K562 (cell line): ENCODE measurements at regions not wholly inside any gene's neighbourhood (a gene's known extent, or its start where the extent isn't known, plus 50 kb on each side); places are given as distances from the start of the nearest gene placed in this dataset.

Source experiments
- ATAC-seq: fragments of 200-7000 bp; cut with Tn5 transposase; 3 replicates; pipeline ENCODE4 v1.9.1; 2020; ENCODE audit warnings: moderate library complexity
- BruUV-seq: library from RNA; stranded (reverse); fragments of 400-500 nt; replicated peaks from 2 replicates; lab custom pipeline; 2021; lab: Mats Ljungman, UMichigan
- CTCF ChIA-PET: fragments of 300-600 bp; formaldehyde crosslinking; extraction: SDS; loops from one replicate; lab custom pipeline; 2021; ENCODE audit warnings: low intra/inter-chr PET ratio; lab: Yijun Ruan, JAX
- POLR2A ChIA-PET: fragments of 300-600, 350-650 bp; sonication (Branson Sonifier 250); formaldehyde crosslinking; extraction: SDS; loops from one replicate; lab custom pipeline; 2021; ENCODE audit warnings: antibody characterized with exemption, inconsistent platforms; lab: Yijun Ruan, JAX
- DNase-seq, 4 experiments: peaks; one replicate each; pipeline versions ENCODE4 v3.0.0 to v3.0.0-alpha.2; 2011 to 2018; ENCODE audit warnings: low spot score in 3 of 4, mixed read lengths in 3 of 4; ENCODE audit errors: extremely low read depth in 1 of 4
- FAIRE-seq: peaks from 2 replicates; lab custom pipeline; 2011; peaks lifted over from hg19 to GRCh38; lab: Jason Lieb, UNC
- H2AFZ ChIP-seq: 2 replicates; pipeline ENCODE4 v1.6.0; 2011; ENCODE audit warnings: low read depth, low read length, control low read depth, inconsistent platforms
- H3K27ac ChIP-seq: fragments of 200-600 bp; 3 replicates; pipeline ENCODE4 v1.8.0; 2011; ENCODE audit warnings: low read depth, mild to moderate bottlenecking, control low read depth, inconsistent platforms, low read length, moderate library complexity, mixed read lengths; ENCODE audit errors: extremely low read depth
- H3K27me3 ChIP-seq, 2 experiments: fragments of 300-600 bp in 1 of 2; 2 replicates in 1 of 2; 3 replicates in 1 of 2; pipeline versions ENCODE4 v1.6.0 to v1.8.0; 2011; ENCODE audit warnings: inconsistent platforms in 2 of 2, low read length in 2 of 2, mild to moderate bottlenecking in 1 of 2, mixed read lengths in 1 of 2, moderate library complexity in 1 of 2; ENCODE audit not compliant: control insufficient read depth in 2 of 2, insufficient read depth in 2 of 2
- H3K36me3 ChIP-seq: fragments of 300-600 bp; 3 replicates; pipeline ENCODE4 v1.8.0; 2011; ENCODE audit warnings: mild to moderate bottlenecking, low read length, inconsistent platforms; ENCODE audit not compliant: control insufficient read depth, insufficient read depth
- H3K4me1 ChIP-seq, 2 experiments: fragments of 200-600 bp in 1 of 2; replicated peaks in 1 of 2; 2 replicates in 1 of 2; 3 replicates in 1 of 2; pipeline versions ENCODE4 v1.5.1 to v1.8.0; 2011; ENCODE audit warnings: inconsistent platforms in 2 of 2, low read length in 2 of 2, mild to moderate bottlenecking in 1 of 2, mixed read lengths in 1 of 2, moderate library complexity in 1 of 2; ENCODE audit not compliant: control insufficient read depth in 2 of 2, insufficient read depth in 2 of 2
- H3K4me2 ChIP-seq: 2 replicates; pipeline ENCODE4 v1.6.1; 2011; ENCODE audit warnings: low read length, control low read depth, inconsistent platforms, mixed read lengths; ENCODE audit not compliant: insufficient read depth
- H3K4me3 ChIP-seq: fragments of 200-600 bp; sonication (generic), shearing (Covaris generic); 2 replicates; pipeline ENCODE4 v1.5.1; 2016; ENCODE audit warnings: control low read depth, inconsistent platforms
- H3K79me2 ChIP-seq: fragments of 200-600 bp; 3 replicates; pipeline ENCODE4 v1.8.0; 2011; ENCODE audit warnings: low read length, inconsistent platforms; ENCODE audit not compliant: control insufficient read depth, insufficient read depth
- H3K9ac ChIP-seq, 2 experiments: 2 replicates each; pipeline versions ENCODE4 v1.6.0 to v1.6.1; 2011; ENCODE audit warnings: low read depth in 2 of 2, low read length in 2 of 2, control low read depth in 1 of 2, inconsistent platforms in 1 of 2, mild to moderate bottlenecking in 1 of 2, mixed read lengths in 1 of 2; ENCODE audit not compliant: insufficient read depth in 1 of 2
- H3K9me1 ChIP-seq: one replicate; pipeline ENCODE4 v1.6.0; 2011; ENCODE audit warnings: inconsistent platforms, mild to moderate bottlenecking, low read length, moderate library complexity; ENCODE audit not compliant: control insufficient read depth, insufficient read depth
- H3K9me3 ChIP-seq: replicated peaks from 2 replicates; pipeline ENCODE4 v1.5.1; 2011; ENCODE audit warnings: low read depth, low read length, inconsistent platforms; ENCODE audit not compliant: control insufficient read depth, insufficient read depth
- H4K20me1 ChIP-seq: replicated peaks from 2 replicates; pipeline ENCODE4 v1.6.1; 2011; ENCODE audit warnings: low read length, inconsistent platforms, mixed read lengths; ENCODE audit not compliant: control insufficient read depth, insufficient read depth
- CHD1 ChIP-seq: fragments of 200-600 bp; sonication (generic); IDR thresholded peaks from one replicate; pipeline ENCODE4 v1.6.1; 2012; ENCODE audit warnings: mild to moderate bottlenecking, moderate library complexity, low read length, inconsistent platforms
- GTF2F1 ChIP-seq: IDR thresholded peaks from 2 replicates; pipeline ENCODE4 v1.6.1; 2011; ENCODE audit warnings: low read depth, low read length, improper control_type of control experiment
- HIVEP1 ChIP-seq: fragments of 250-450 bp; sonication (Bioruptor Pico); IDR thresholded peaks from 2 replicates; pipeline ENCODE4 v1.4.0; 2020; ENCODE audit warnings: mild to moderate bottlenecking
- PCBP1 ChIP-seq: fragments of 200-400 bp; formaldehyde crosslinking; IDR thresholded peaks from 2 replicates; pipeline ENCODE4 v1.6.1; 2018; ENCODE audit warnings: mild to moderate bottlenecking, low read depth, low read length; ENCODE audit not compliant: poor library complexity, severe bottlenecking
- POLR3A ChIP-seq: IDR thresholded peaks from 2 replicates; pipeline ENCODE4 v1.6.1; 2011; ENCODE audit warnings: borderline replicate concordance, mild to moderate bottlenecking, moderate library complexity; ENCODE audit not compliant: insufficient read length, insufficient read depth; ENCODE audit errors: extremely low read depth
- RAD21 ChIP-seq, 2 experiments: fragments of 250-450 bp in 1 of 2; fragments of 450-650 bp in 1 of 2; sonication (Bioruptor Pico) in 1 of 2; formaldehyde crosslinking in 1 of 2; IDR thresholded peaks in 1 of 2; conservative IDR thresholded peaks in 1 of 2; 2 replicates each; pipeline versions ENCODE4 v1.4.0 to v1.8.0; 2020 to 2022; ENCODE audit warnings: mild to moderate bottlenecking in 2 of 2, moderate library complexity in 1 of 2
- SFPQ ChIP-seq: fragments of 200-400 bp; formaldehyde crosslinking; IDR thresholded peaks from 2 replicates; pipeline ENCODE4 v1.6.1; 2017; ENCODE audit warnings: mild to moderate bottlenecking, low read depth, low read length, moderate library complexity
- ZFPM2 ChIP-seq: fragments of 250-450 bp; sonication (Bioruptor Pico); IDR thresholded peaks from 2 replicates; pipeline ENCODE4 v1.5.1; 2022; ENCODE audit warnings: mild to moderate bottlenecking
- in situ Hi-C: fragments of 300-500 bp; cut with MboI; formaldehyde crosslinking; loops from 4 replicates; pipeline ENCODE4 v1.15.0; 2018; ENCODE audit warnings: inconsistent platforms, mixed read lengths
- intact Hi-C: fragments of 100-400 bp; cut with micrococcal nuclease; formaldehyde crosslinking; loops from 2 replicates; pipeline ENCODE4 v1.14.2; 2022
- TF ChIP-seq, protein P1 (sequence below): IDR thresholded peaks from 2 replicates; pipeline ENCODE4 v1.6.1; 2012; ENCODE audit warnings: low read depth, low read length, improper control_type of control experiment, borderline replicate concordance
- TF ChIP-seq, protein P2 (sequence below): sonication (generic); formaldehyde crosslinking; IDR thresholded peaks from 2 replicates; pipeline ENCODE4 v1.8.0; 2023; ENCODE audit warnings: mild to moderate bottlenecking, missing genetic modification reagents

DNA sequence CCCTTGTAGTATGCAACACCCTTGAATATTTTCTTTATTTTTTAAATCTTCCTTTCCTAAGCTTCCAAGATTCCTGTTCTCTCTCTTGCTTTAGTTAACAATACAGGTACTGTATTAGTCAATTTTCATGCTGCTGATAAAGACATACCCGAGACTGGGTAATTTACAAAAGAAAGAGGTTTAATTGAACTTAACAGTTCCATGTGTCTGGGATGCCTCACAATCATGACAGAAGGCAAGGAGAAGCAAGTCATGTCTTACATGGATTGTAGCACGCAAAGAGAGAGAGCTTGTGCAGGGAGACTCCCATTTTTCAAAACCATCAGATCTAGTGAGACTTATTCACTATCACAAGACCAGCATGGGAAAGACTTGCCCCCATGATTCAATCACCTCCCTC, 1024.3 kb downstream of the PCDH9 start (continued):
- no peak for TF ChIP-seq SFPQ
- TF ChIP-seq POLR3A = no peak
- TF ChIP-seq PCBP1 = no peak
- no peak for TF ChIP-seq CHD1
- no peak for TF ChIP-seq GTF2F1
- TF ChIP-seq, protein P1, sequence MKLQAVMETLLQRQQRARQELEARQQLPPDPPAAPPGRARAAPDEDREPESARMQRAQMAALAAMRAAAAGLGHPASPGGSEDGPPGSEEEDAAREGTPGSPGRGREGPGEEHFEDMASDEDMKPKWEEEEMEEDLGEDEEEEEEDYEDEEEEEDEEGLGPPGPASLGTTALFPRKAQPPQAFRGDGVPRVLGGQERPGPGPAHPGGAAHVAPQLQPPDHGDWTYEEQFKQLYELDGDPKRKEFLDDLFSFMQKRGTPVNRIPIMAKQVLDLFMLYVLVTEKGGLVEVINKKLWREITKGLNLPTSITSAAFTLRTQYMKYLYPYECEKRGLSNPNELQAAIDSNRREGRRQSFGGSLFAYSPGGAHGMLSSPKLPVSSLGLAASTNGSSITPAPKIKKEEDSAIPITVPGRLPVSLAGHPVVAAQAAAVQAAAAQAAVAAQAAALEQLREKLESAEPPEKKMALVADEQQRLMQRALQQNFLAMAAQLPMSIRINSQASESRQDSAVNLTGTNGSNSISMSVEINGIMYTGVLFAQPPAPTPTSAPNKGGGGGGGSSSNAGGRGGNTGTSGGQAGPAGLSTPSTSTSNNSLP = no peak
- TF ChIP-seq ZFPM2 (CRISPR knock-in tag) = no peak
- TF ChIP-seq HIVEP1 = no peak

GRCh38 chr13:66200555-66200954, 1029.6 kb downstream of the PCDH9 start:
- Histone ChIP-seq H3K79me2 (no peaks in the 10 kb centered on the region), H3K36me3 (no peaks in the 10 kb centered on the region), H4K20me1 (no peaks in the 10 kb centered on the region), H3K27ac (no peak overlapping the region), H2AFZ (no peak overlapping the region), H3K9me3 (no peaks in the 10 kb centered on the region), H3K4me1 (no peaks in the 10 kb centered on the region), H3K4me3 (no peak overlapping the region), H3K27me3 (no peaks in the 10 kb centered on the region), H3K4me2 (no peak overlapping the region), H3K9ac (no peak overlapping the region), H3K9me1 (no peaks in the 10 kb centered on the region)
- ATAC-seq (no peak), FAIRE-seq (no peak), DNase-seq (no peak)
- no TSS peak for BruUV-seq
- in situ Hi-C loops = no loop called here
- ChIA-PET CTCF (no interaction called here), POLR2A (no interaction called here)
- TF ChIP-seq, protein P2, sequence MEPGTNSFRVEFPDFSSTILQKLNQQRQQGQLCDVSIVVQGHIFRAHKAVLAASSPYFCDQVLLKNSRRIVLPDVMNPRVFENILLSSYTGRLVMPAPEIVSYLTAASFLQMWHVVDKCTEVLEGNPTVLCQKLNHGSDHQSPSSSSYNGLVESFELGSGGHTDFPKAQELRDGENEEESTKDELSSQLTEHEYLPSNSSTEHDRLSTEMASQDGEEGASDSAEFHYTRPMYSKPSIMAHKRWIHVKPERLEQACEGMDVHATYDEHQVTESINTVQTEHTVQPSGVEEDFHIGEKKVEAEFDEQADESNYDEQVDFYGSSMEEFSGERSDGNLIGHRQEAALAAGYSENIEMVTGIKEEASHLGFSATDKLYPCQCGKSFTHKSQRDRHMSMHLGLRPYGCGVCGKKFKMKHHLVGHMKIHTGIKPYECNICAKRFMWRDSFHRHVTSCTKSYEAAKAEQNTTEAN = no peak
- peak in 1 of 2 experiments; percentile 34; a peak in 2 of 4 replicates for TF ChIP-seq RAD21 (CRISPR knock-in tag; conservative IDR thresholded peaks at IDR 0.05 in 1 of 2, IDR thresholded peaks at IDR 0.05 in 1 of 2)
- intact Hi-C loops = no loop called here
